OCI-LY7 (cell line): ENCODE measurements at regions not wholly inside any gene's neighbourhood (a gene's known extent, or its start where the extent isn't known, plus 50 kb on each side); places are given as distances from the start of the nearest gene placed in this dataset.

ENCODE experiments used
- EZH2phosphoT487 ChIP-seq: fragments of 200-600 bp; sonication (generic); IDR thresholded peaks from 2 replicates; pipeline ENCODE4 v1.6.1; 2018; ENCODE audit warnings: low read depth, borderline replicate concordance, mild to moderate bottlenecking, mixed run types, antibody characterized with exemption, low read length, moderate library complexity, mixed read lengths
- TF ChIP-seq, protein P1 (sequence below): fragments of 200-600 bp; sonication (generic); conservative IDR thresholded peaks from 2 replicates; pipeline ENCODE4 v1.5.1; 2014; ENCODE audit warnings: mild to moderate bottlenecking, antibody characterized with exemption, low read length, moderate library complexity, mixed read lengths

DNA sequence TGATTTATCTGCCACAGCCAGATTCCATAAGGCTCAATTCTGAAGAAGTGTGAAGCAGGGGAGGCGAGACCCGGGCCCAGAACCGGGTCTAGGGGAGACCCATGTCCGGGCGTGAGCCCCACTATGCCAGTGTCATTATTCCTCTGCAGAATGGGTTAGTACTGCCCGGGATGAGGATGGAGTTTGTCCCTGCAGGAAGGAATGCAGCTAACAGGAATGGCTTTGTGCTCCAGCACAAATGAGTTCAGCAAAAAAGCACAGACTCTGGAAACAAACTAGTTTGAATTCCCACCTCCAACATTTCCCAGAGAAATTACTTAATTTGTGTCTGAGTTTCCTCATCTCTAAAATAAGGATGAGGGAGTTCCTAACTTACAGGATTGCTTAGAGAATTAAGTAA lies 202.9 kb downstream of the SYK start:
- TF ChIP-seq, protein P1, sequence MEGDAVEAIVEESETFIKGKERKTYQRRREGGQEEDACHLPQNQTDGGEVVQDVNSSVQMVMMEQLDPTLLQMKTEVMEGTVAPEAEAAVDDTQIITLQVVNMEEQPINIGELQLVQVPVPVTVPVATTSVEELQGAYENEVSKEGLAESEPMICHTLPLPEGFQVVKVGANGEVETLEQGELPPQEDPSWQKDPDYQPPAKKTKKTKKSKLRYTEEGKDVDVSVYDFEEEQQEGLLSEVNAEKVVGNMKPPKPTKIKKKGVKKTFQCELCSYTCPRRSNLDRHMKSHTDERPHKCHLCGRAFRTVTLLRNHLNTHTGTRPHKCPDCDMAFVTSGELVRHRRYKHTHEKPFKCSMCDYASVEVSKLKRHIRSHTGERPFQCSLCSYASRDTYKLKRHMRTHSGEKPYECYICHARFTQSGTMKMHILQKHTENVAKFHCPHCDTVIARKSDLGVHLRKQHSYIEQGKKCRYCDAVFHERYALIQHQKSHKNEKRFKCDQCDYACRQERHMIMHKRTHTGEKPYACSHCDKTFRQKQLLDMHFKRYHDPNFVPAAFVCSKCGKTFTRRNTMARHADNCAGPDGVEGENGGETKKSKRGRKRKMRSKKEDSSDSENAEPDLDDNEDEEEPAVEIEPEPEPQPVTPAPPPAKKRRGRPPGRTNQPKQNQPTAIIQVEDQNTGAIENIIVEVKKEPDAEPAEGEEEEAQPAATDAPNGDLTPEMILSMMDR = no peak
- no peak for TF ChIP-seq EZH2phosphoT487
